ENCODE measurements at regions not wholly inside any gene's neighbourhood (a gene's known extent, or its start where the extent isn't known, plus 50 kb on each side); places are given as distances from the start of the nearest gene placed in this dataset.

GRCh38 chr10:50936335-50936734, 50.9 kb upstream of the A1CF start:
- no peak for DNase-seq

- DNase-seq: peak; percentile 2
These were observed 51.9 kb upstream of the A1CF start for GRCh38 chr10:50937230-50937907.

- DNase-seq: no peak
These were observed 56.2 kb upstream of the A1CF start for GRCh38 chr10:50941629-50942028.

GRCh38 chr10:50946991-50947781, 61.8 kb upstream of the A1CF start:
- DNase-seq: no peak

- DNase-seq: no peak
These were observed 65.9 kb upstream of the A1CF start for GRCh38 chr10:50951365-50951764.

- no peak for DNase-seq
These were observed 75.9 kb upstream of the A1CF start for GRCh38 chr10:50961297-50961696.

GRCh38 chr10:50963063-50963462, 77.6 kb upstream of the A1CF start:
- DNase-seq: no peak

- no peak for DNase-seq
These were observed 83.1 kb upstream of the A1CF start for GRCh38 chr10:50968386-50969091.

- DNase-seq: no peak
These were observed 87.2 kb upstream of the A1CF start for GRCh38 chr10:50972591-50972990.

- DNase-seq: no peak
These were observed 92.9 kb upstream of the PRKG1 start for GRCh38 chr10:50981385-50981784.

GRCh38 chr10:50981904-50982303, 92.4 kb upstream of the PRKG1 start:
- DNase-seq: no peak

GRCh38 chr10:50982989-50983388, 91.3 kb upstream of the PRKG1 start:
- DNase-seq: no peak

- no peak for DNase-seq
These were observed 86.4 kb upstream of the PRKG1 start for GRCh38 chr10:50987934-50988333.

- DNase-seq: no peak
These were observed 85.5 kb upstream of the PRKG1 start for GRCh38 chr10:50988792-50989191.

- no peak for DNase-seq
These were observed 83.5 kb upstream of the PRKG1 start for GRCh38 chr10:50990568-50991455.

- no peak for DNase-seq
These were observed 82.6 kb upstream of the PRKG1 start for GRCh38 chr10:50991456-50992355.

GRCh38 chr10:50992356-50992901, 81.9 kb upstream of the PRKG1 start:
- DNase-seq: no peak

- DNase-seq: no peak
These were observed 81.1 kb upstream of the PRKG1 start for GRCh38 chr10:50992972-50993766.

- no peak for DNase-seq
These were observed 80.5 kb upstream of the PRKG1 start for GRCh38 chr10:50993771-50994251.

GRCh38 chr10:50997461-50997860, 76.8 kb upstream of the PRKG1 start:
- DNase-seq: no peak
